T-helper 9 cell (primary cell): ENCODE measurements at regions not wholly inside any gene's neighbourhood (a gene's known extent, or its start where the extent isn't known, plus 50 kb on each side); places are given as distances from the start of the nearest gene placed in this dataset.
"Not testable (repeated sequence)": the region's sequence is repeated elsewhere in the genome, so short reads cannot be mapped to it uniquely, and the experiment has no call there.

ENCODE experiments used
- DNase-seq: peaks from one replicate; pipeline ENCODE4 v3.0.0-alpha.2; 2020

DNA sequence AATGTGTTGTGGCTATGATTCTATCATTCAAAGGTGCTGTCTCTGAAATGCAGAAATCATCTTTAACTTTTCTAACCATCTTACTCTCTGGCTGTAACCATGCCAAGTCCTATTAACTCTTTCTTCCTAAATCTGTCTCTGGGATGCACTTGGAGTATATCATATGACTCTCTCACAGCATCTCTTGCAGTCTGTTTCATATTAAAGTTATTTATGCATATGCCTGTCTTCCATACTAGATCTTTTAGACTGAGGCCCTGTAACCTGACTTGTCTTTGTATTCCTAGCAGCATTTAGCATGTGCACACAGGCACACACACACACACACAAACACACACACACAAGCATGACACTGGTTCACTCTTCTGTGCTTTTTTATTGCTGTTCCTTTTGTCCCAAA is 320.6 kb downstream of the ETAA1 start:
- no peak for DNase-seq

DNA sequence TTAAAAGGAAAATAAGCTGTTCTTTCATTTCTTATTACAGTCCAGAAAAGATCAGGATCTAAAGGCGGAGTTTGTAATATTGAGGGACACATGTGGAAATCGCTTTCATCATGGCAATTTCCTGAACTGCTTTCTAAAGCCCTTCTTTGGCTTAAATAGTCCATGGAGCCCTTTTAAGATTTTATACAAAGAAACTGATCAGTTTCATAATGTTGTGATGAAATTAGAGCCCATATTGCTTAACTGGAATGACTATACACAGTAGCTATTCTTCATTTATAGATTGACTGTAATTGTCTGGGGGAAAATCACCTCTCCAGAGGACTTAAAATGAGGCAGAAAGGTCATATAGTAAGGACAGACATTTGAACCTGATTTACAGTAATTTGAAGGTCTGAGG is 322.2 kb downstream of the ETAA1 start:
- no peak for DNase-seq

DNA sequence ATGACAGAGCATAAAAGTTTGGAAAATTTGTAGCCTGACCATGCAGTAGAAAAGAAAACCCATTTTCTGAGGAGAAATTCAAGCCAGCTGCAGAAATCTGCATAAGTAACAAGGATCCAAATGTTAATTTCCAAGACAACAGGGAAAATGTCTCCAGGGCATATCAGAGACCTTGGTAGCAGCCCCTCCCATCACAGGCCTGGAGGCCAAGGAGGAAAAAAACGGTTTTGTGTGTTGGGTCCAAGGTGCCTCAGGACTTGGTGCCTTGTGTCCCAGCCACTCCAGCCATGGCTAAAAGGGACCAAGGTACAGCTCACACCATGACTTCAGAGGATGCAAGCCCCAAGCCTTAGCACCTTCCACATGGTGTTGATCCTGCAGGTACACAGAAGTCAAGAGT is 324.4 kb downstream of the ETAA1 start:
- DNase-seq: no peak

GRCh38 chr2:67724261-67724660 is 327.1 kb downstream of the ETAA1 start:
- DNase-seq: no peak

- DNase-seq: no peak
Measured at GRCh38 chr2:67725731-67726130, 328.6 kb downstream of the ETAA1 start.

- DNase-seq: no peak
Measured at GRCh38 chr2:67726416-67726815, 329.3 kb downstream of the ETAA1 start.

GRCh38 chr2:67727131-67727530 is 330.0 kb downstream of the ETAA1 start:
- no peak for DNase-seq

- no peak for DNase-seq
Measured at GRCh38 chr2:67727623-67728022, 330.5 kb downstream of the ETAA1 start.

DNA sequence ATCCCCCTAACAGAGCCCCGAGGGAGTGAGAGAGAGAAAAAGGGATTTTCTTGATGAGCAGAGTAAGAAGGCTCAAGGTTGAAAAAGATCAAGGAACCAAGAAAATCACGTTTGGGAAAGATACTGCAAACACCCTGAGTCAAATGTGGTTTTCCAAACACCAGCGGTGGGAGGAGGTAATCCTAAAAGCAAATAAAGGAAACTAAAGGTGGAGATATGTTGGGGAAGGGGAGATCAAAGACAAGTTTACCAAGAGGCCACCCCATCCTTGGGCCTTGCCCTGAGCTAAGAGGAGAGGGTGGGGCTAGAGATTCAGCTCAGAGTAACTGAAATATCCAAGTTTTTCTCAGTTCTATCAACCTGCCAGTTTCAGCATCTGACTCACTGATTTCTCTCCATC is 332.3 kb downstream of the ETAA1 start:
- DNase-seq: no peak

- no peak for DNase-seq
Measured at GRCh38 chr2:67733517-67733916, 329.3 kb downstream of the C1D start.

GRCh38 chr2:67752199-67752598 is 310.6 kb downstream of the C1D start:
- DNase-seq: no peak

DNA sequence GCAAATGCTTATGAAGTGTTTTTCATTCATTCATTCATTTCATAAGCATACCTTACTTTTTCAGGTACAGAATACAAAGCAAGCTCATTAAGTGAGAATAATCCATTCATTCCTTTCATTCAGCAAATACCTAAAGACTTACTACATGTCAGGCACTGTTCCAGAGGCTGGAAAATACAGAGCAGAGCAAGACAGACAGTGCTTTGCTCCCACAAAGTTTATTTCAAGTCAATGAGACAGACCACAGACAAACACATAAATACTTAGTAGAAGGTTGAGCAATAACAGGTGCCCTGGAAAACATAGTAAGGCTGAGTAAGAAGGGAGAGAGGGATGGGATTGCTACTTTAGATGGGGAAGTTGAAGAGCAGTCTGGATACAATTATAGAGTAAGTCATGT is 309.8 kb downstream of the C1D start:
- no peak for DNase-seq

- no peak for DNase-seq
Measured at GRCh38 chr2:67755156-67755882, 307.5 kb downstream of the C1D start.

GRCh38 chr2:67760995-67761394 is 301.8 kb downstream of the C1D start:
- DNase-seq: no peak

GRCh38 chr2:67771380-67771779 is 291.4 kb downstream of the C1D start:
- no peak for DNase-seq

DNA sequence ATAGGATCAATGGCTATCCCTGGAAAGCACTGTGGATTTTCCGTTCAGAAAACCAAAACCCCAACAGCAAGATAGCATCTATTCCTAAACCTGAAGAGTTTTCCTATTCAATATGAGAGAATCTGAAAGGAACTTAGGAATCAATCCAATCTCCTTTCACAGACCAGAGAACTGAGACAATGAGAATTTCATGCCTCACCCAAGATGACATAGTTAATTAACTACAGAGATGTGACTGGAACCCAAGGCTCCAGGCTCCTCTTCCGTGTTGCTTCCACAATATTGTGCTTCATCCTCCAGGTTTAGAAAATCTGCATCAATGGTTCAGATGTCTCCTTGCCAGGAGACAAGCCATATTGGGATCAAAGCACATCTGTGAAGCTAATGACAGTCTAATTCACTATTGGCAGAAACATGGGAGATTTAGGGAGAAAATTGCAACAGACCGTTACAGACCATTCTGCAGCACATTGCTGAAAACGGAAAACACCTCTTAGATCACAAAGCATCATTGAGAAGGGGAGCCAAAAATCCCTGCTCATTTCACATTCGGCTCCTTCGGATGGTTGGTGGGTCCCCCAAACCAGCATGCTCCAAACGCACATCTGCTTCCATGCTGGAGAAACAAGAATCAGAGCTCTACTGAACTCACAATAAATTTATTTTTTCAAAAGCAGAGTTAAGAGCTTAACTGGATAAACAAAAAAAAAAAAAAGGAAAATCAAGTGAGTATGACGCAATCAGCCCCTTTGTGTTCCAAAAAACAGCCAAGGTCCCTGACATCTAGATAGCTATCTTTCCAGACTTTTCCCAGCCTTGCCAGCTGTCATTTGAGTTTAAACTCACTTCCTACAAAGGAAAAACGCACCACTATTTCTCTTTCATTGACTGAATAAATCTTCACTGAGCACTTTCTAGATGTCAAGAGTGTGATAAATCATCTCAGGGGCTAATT is 290.3 kb downstream of the C1D start:
- no peak for DNase-seq

DNA sequence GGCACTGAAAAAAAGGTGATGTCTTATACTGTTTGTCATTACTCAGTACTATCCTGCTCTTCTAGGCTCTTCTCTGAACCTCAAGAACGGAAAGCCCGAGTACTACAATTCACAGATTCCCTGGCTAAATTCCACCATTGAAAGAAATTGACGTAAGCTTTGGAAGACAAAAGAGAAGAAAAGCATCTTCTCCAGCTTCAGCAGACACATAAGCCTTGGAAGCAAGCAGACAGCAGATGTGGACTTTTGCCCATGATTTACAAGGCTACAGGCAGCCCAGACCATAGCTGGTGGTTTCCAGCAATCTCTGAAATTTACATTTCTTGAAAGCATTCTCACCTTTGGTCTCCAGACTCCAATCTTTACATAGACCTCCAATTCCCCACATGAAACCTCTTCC is 289.0 kb downstream of the C1D start:
- no peak for DNase-seq

DNA sequence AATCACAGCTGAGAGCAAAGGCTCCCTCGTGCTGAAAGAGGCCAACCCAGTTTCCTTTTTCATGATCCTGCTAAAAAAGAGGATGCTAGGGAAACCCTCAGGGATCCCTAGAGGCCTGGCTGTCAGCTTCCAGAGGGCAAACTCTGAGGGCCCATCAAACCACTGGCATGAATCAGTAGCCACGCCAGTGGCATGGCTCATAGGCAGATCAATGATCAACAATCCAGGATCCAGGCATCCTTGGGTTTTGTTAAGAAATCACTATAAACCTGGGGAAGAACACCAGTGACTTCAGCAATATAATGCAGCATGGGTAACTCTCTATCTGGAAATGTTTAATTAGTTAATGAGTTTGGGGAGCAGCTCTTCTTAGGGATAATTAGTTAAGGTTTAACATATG is 286.5 kb downstream of the C1D start:
- no peak for DNase-seq

GRCh38 chr2:67777010-67777409 is 285.8 kb downstream of the C1D start:
- DNase-seq: no peak

GRCh38 chr2:67777836-67778429 is 284.9 kb downstream of the C1D start:
- no peak for DNase-seq

- DNase-seq: not testable (repeated sequence)
Measured at GRCh38 chr2:67780841-67781240, 282.0 kb downstream of the C1D start.

DNA sequence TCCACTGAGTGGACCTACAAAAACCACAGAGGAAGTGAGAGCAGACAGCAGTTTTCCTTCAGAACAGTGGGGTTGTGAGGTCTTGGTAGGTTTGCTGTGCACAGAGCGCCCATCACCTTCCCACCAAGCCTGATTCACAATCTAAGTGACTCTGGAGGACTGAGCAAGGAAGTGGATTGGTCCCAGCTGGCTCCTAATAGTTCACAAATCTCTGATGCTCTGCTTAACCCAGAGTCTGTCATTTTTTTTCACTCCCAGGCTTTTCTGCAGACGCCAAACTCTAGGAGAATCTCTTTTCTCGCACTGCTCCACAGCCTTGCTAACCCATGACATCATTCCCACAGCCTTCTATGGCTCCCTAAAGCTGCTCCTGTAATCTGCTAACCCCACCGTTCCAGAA is 280.4 kb downstream of the C1D start:
- no peak for DNase-seq

- no peak for DNase-seq
Measured at GRCh38 chr2:67783026-67783425, 279.8 kb downstream of the C1D start.

GRCh38 chr2:67790622-67791021 is 272.2 kb downstream of the C1D start:
- no peak for DNase-seq
